Smooth muscle cell (in vitro differentiated cells): ENCODE measurements at regions not wholly inside any gene's neighbourhood (a gene's known extent, or its start where the extent isn't known, plus 50 kb on each side); places are given as distances from the start of the nearest gene placed in this dataset.

ENCODE experiments used
- DNase-seq: peaks from one replicate; lab custom pipeline; 2025; ENCODE audit not compliant: unreplicated experiment; lab: John Stamatoyannopoulos, UW
- H2AFZ ChIP-seq: fragments of 200-600 bp; sonication (generic); 2 replicates; pipeline ENCODE4 v1.6.0; 2016; ENCODE audit warnings: antibody characterized with exemption, low read depth, mild to moderate bottlenecking
- H3F3A ChIP-seq: fragments of 200-600 bp; sonication (generic); 2 replicates; pipeline ENCODE4 v1.6.0; 2017; ENCODE audit warnings: antibody characterized with exemption, low read depth
- H3K27ac ChIP-seq: fragments of 200-600 bp; sonication (generic); 2 replicates; pipeline ENCODE4 v1.5.1; 2016; ENCODE audit warnings: low read depth, mild to moderate bottlenecking
- H3K27me3 ChIP-seq: fragments of 200-600 bp; sonication (generic); 2 replicates; pipeline ENCODE4 v1.6.1; 2016; ENCODE audit warnings: low read depth, mild to moderate bottlenecking
- H3K36me3 ChIP-seq: fragments of 200-600 bp; sonication (generic); 2 replicates; pipeline ENCODE4 v1.5.1; 2016; ENCODE audit warnings: low read depth
- H3K4me1 ChIP-seq: fragments of 200-600 bp; sonication (generic); 2 replicates; pipeline ENCODE4 v1.5.1; 2016; ENCODE audit warnings: low read depth
- H3K4me2 ChIP-seq: fragments of 200-600 bp; sonication (generic); 2 replicates; pipeline ENCODE4 v1.6.0; 2016; ENCODE audit warnings: mild to moderate bottlenecking
- H3K4me3 ChIP-seq: fragments of 200-600 bp; sonication (generic); 2 replicates; pipeline ENCODE4 v1.5.1; 2016; ENCODE audit warnings: mild to moderate bottlenecking
- H3K79me2 ChIP-seq: fragments of 200-600 bp; sonication (generic); 2 replicates; pipeline ENCODE4 v1.6.0; 2016; ENCODE audit warnings: low read depth, mild to moderate bottlenecking
- H3K9ac ChIP-seq: fragments of 200-600 bp; sonication (generic); 2 replicates; pipeline ENCODE4 v1.6.0; 2016; ENCODE audit warnings: low read depth
- H3K9me3 ChIP-seq: fragments of 200-600 bp; sonication (generic); replicated peaks from 2 replicates; pipeline ENCODE4 v1.5.1; 2016; ENCODE audit warnings: low read depth
- H4K20me1 ChIP-seq: fragments of 200-600 bp; sonication (generic); 2 replicates; pipeline ENCODE4 v1.6.0; 2016; ENCODE audit warnings: low read depth
- CTCF ChIP-seq: fragments of 200-600 bp; sonication (generic); IDR thresholded peaks from 2 replicates; pipeline ENCODE4 v1.5.1; 2017; ENCODE audit warnings: borderline replicate concordance, mild to moderate bottlenecking, antibody characterized with exemption; ENCODE audit not compliant: insufficient read depth, poor library complexity, severe bottlenecking
- WGBS: methylation state at CpG from one replicate; pipeline ENCODE4 v1.1.7; 2016; ENCODE audit warnings: low lambda C conversion rate; 5-methylcytosine and 5-hydroxymethylcytosine counted together

GRCh38 chr3:105274958-105275357 is 91.8 kb upstream of the ALCAM start:
- Histone ChIP-seq H3K9ac (no peak overlapping the region), H3F3A (no peaks in the 10 kb centered on the region), H3K79me2 (no peaks in the 10 kb centered on the region), H3K36me3 (no peaks in the 10 kb centered on the region), H3K4me1 (peaks cover 10% of the 10 kb centered on the region), H3K4me2 (peak overlapping the region; percentile 14), H3K27ac (no peak overlapping the region), H3K4me3 (no peak overlapping the region), H2AFZ (no peak overlapping the region), H3K9me3 (no peaks in the 10 kb centered on the region), H4K20me1 (no peaks in the 10 kb centered on the region), H3K27me3 (no peaks in the 10 kb centered on the region)
- TF ChIP-seq CTCF: no peak
- no peak for DNase-seq

- Histone ChIP-seq H3K9ac (no peak overlapping the region), H3K27ac (no peak overlapping the region), H3K27me3 (no peaks in the 10 kb centered on the region), H3F3A (no peaks in the 10 kb centered on the region), H3K4me2 (no peak overlapping the region), H3K9me3 (no peaks in the 10 kb centered on the region), H4K20me1 (no peaks in the 10 kb centered on the region), H3K36me3 (no peaks in the 10 kb centered on the region), H3K79me2 (no peaks in the 10 kb centered on the region), H3K4me3 (no peak overlapping the region), H2AFZ (no peak overlapping the region), H3K4me1 (peaks cover 10% of the 10 kb centered on the region)
- no peak for DNase-seq
- WGBS: 71% methylated on average over 3 of the region's 3 CpGs
- no peak for TF ChIP-seq CTCF
Measured at GRCh38 chr3:105277656-105278055, 89.1 kb upstream of the ALCAM start.

- Histone ChIP-seq H2AFZ (no peak overlapping the region), H3K27me3 (no peaks in the 10 kb centered on the region), H3K36me3 (no peaks in the 10 kb centered on the region), H3K27ac (no peak overlapping the region), H4K20me1 (no peaks in the 10 kb centered on the region), H3K4me1 (peaks cover 10% of the 10 kb centered on the region), H3K9me3 (no peaks in the 10 kb centered on the region), H3K4me3 (no peak overlapping the region), H3K9ac (no peak overlapping the region), H3F3A (no peaks in the 10 kb centered on the region), H3K4me2 (no peak overlapping the region), H3K79me2 (no peaks in the 10 kb centered on the region)
- 92% methylated on average over 1 of the region's 1 CpG for WGBS
- DNase-seq: no peak
- no peak for TF ChIP-seq CTCF
Measured at GRCh38 chr3:105278688-105279087, 88.0 kb upstream of the ALCAM start.

- WGBS: 93% methylated on average over 1 of the region's 1 CpG
- no peaks in the 10 kb centered on the region for H3K27me3 ChIP-seq
Measured at GRCh38 chr3:105281989-105282388, 84.7 kb upstream of the ALCAM start.

More at GRCh38 chr3:105281989-105282388, 84.7 kb upstream of the ALCAM start:
- H2AFZ ChIP-seq: no peak overlapping the region
- H3K4me3 ChIP-seq: no peak overlapping the region
- no peaks in the 10 kb centered on the region for H3K79me2 ChIP-seq
- no peaks in the 10 kb centered on the region for H4K20me1 ChIP-seq
- H3K9me3 ChIP-seq: no peaks in the 10 kb centered on the region
- H3F3A ChIP-seq: no peaks in the 10 kb centered on the region
- H3K4me2 ChIP-seq: no peak overlapping the region
- TF ChIP-seq CTCF: no peak
- H3K4me1 ChIP-seq: no peaks in the 10 kb centered on the region
- no peak overlapping the region for H3K27ac ChIP-seq
- no peak for DNase-seq
- H3K36me3 ChIP-seq: no peaks in the 10 kb centered on the region
- H3K9ac ChIP-seq: no peak overlapping the region
